Cardiac fibroblast (primary cell): ENCODE measurements at regions not wholly inside any gene's neighbourhood (a gene's known extent, or its start where the extent isn't known, plus 50 kb on each side); places are given as distances from the start of the nearest gene placed in this dataset.

Source experiments
- DNase-seq, 2 donors: peaks; one replicate each; pipeline versions ENCODE4 v3.0.0 to v3.0.0-alpha.2; 2010; ENCODE audit warnings: low read depth in 2 of 2
- H3K4me3 ChIP-seq, 2 donors: replicated peaks in 1 of 2; 1 replicate in 1 of 2; 2 replicates in 1 of 2; pipeline ENCODE4 v1.5.1; 2011; ENCODE audit warnings: low read depth in 2 of 2, low read length in 2 of 2, mild to moderate bottlenecking in 2 of 2, moderate library complexity in 1 of 2
- TF ChIP-seq, protein P1 (sequence below): IDR thresholded peaks from one replicate; pipeline ENCODE4 v1.5.1; 2011; ENCODE audit warnings: low read depth, mild to moderate bottlenecking, low read length, inconsistent platforms

- DNase-seq = no peak
- no peak overlapping the region for H3K4me3 ChIP-seq
- TF ChIP-seq, protein P1, sequence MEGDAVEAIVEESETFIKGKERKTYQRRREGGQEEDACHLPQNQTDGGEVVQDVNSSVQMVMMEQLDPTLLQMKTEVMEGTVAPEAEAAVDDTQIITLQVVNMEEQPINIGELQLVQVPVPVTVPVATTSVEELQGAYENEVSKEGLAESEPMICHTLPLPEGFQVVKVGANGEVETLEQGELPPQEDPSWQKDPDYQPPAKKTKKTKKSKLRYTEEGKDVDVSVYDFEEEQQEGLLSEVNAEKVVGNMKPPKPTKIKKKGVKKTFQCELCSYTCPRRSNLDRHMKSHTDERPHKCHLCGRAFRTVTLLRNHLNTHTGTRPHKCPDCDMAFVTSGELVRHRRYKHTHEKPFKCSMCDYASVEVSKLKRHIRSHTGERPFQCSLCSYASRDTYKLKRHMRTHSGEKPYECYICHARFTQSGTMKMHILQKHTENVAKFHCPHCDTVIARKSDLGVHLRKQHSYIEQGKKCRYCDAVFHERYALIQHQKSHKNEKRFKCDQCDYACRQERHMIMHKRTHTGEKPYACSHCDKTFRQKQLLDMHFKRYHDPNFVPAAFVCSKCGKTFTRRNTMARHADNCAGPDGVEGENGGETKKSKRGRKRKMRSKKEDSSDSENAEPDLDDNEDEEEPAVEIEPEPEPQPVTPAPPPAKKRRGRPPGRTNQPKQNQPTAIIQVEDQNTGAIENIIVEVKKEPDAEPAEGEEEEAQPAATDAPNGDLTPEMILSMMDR = no peak
These were observed 154.2 kb upstream of the PRMT8 start for GRCh38 chr12:3336606-3337311.

GRCh38 chr12:3337944-3338343 is 153.1 kb upstream of the PRMT8 start:
- TF ChIP-seq, protein P1 = no peak
- no peak overlapping the region for H3K4me3 ChIP-seq

DNA sequence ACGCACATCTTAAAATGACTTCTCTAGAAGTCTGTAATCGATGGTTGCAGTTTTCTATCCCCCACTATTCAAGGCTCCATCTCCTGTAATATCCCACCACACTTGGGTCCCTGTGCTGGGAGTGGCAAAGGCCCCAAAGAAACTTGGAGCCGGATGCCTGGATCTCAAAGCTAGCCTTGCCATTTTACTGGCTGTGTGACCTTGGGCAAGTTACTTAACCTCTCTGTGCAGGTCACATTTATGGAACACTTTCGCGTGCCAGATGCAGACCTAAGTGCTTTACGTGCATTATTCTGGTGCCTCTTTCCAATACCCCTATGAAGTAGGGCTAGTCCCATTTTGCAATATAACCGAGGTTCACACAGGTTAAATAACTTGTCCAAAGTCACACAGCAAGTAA is 151.8 kb upstream of the PRMT8 start:
- TF ChIP-seq, protein P1 = no peak
- no peak overlapping the region for H3K4me3 ChIP-seq
- DNase-seq = no peak

More at GRCh38 chr12:3337944-3338343, 153.1 kb upstream of the PRMT8 start:
- no peak for DNase-seq

DNA sequence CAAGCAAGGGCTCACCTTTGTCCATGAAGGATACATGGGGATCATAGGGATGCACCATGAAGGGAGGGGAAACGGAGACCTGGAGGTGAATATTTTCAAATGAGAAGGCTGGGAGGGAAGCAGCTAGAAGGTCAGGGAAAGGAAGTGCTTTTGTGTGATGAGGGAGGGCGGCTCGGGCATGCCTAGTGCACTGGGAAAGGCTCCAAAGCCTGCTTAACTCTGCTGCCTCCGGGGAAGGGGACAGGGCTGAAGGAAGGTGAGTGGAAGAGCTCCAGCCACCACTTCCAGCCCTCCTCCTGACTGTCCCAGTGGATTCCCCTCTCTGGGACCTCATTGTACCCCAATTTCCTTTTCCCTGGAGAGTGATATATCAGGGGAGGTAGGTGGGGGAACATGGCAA is 149.4 kb upstream of the PRMT8 start:
- no peak overlapping the region for H3K4me3 ChIP-seq
- no peak for DNase-seq
- TF ChIP-seq, protein P1 = no peak

DNA sequence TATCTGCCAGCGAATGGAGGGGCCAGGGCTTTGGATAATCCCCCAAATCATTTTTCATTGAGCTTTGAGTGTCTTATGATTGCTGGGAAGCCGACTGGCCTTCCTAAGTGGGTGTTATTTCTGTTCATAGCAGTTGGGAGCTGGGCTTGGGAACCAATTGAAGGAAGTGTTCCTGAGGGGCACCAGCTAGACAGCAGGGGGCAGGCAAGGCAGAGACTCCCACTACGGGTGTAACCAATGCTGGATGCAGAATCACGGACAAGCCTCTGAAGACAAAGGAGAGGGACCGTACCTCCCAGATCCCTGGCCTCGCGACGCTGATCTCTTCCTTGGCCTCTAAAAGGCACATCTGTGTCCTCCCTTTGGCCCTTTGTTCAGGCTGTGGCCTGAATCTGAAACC is 149.0 kb upstream of the PRMT8 start:
- peak; percentile 42 to 43 for DNase-seq
- H3K4me3 ChIP-seq = no peak overlapping the region
- TF ChIP-seq, protein P1 = peak; percentile 57

DNA sequence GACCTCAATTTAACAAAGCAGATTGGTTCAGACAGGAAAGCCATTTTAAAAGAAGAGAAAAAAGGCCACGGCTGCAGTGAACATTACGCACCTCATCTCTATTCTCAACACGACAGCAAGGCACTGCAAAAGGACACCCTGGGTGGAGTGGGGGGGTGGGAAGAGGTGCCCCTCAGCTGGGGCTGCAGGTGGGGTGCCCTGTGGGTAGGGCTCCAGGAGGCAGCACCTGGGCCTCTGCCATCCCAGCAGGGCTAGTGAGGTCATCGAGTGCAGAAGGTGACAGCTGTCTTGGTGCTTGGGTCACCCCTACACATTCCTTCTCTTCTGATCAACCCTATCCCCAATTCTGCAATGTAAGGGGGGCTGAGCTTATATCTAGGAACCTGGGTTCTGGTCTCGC is 142.9 kb upstream of the PRMT8 start:
- TF ChIP-seq, protein P1 = no peak
- H3K4me3 ChIP-seq = no peak overlapping the region
- DNase-seq = no peak

- no peak for DNase-seq
- TF ChIP-seq, protein P1 = no peak
- H3K4me3 ChIP-seq = no peak overlapping the region
These were observed 140.6 kb upstream of the PRMT8 start for GRCh38 chr12:3350432-3350831.
